LNCaP clone FGC (cell line): ENCODE measurements at regions not wholly inside any gene's neighbourhood (a gene's known extent, or its start where the extent isn't known, plus 50 kb on each side); places are given as distances from the start of the nearest gene placed in this dataset.

ENCODE experiments used
- DNase-seq: peaks from one replicate; pipeline ENCODE4 v3.0.0-alpha.2; 2011; ENCODE audit warnings: low read depth
- H3K4me3 ChIP-seq: 2 replicates; pipeline ENCODE4 v1.5.1; 2011; ENCODE audit warnings: mild to moderate bottlenecking, low read depth, low read length, control low read depth
- TF ChIP-seq, protein P1 (sequence below): IDR thresholded peaks from 2 replicates; pipeline ENCODE4 v1.5.1; 2012; ENCODE audit warnings: mild to moderate bottlenecking; ENCODE audit not compliant: control insufficient read depth, insufficient read depth; ENCODE audit errors: extremely low read depth

DNA sequence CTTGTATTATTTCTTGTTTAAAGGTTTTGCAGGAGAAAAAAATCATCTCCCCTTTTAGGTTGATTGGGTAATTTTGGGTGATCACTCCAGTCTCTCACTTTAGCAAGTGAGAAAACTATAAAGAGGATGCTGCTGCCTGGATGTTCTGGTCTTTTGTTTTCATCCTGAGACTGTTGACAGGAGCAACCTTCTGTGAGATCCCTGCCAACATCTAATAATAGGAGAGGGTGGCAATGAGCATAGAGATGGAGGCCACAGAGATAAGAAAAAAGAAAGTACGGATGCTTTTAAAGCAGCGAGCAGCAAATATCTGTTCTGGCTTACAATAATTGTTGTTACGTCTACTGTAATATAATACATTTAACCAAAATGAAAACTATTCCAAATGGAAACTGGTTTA is 293.6 kb upstream of the MTNR1B start:
- TF ChIP-seq, protein P1, sequence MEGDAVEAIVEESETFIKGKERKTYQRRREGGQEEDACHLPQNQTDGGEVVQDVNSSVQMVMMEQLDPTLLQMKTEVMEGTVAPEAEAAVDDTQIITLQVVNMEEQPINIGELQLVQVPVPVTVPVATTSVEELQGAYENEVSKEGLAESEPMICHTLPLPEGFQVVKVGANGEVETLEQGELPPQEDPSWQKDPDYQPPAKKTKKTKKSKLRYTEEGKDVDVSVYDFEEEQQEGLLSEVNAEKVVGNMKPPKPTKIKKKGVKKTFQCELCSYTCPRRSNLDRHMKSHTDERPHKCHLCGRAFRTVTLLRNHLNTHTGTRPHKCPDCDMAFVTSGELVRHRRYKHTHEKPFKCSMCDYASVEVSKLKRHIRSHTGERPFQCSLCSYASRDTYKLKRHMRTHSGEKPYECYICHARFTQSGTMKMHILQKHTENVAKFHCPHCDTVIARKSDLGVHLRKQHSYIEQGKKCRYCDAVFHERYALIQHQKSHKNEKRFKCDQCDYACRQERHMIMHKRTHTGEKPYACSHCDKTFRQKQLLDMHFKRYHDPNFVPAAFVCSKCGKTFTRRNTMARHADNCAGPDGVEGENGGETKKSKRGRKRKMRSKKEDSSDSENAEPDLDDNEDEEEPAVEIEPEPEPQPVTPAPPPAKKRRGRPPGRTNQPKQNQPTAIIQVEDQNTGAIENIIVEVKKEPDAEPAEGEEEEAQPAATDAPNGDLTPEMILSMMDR: no peak

DNA sequence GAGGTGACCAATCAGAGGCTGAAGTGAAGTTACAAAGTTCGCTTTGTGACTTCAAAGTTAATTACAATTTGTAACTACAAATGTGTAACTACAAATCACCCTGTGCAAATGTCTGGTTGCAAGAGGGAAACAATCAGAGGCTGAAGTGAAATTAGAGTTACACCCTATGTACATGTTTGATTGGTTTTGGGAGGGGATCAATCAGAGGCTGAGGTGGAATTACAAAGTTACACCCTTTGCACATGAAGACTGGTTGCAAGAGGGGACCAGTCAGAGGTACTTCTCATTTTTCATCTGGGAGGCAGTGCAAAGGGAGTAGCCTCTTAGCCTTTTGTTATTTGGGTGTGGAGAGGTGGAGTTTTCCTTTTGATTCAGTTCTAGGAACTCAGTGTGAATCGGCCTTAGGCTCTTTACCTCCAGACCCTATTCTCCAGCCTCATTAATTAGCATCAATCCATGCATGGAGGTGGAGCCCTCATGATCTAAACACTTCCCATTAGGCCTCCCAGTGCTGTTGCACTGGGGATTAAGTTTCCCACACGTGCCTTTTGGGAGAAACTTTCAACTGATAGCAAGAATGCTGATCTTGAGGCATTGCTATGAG is 291.3 kb upstream of the MTNR1B start:
- no peak for DNase-seq
- H3K4me3 ChIP-seq: no peak overlapping the region
- TF ChIP-seq, protein P1: no peak

More for the DNA sequence above, 293.6 kb upstream of the MTNR1B start:
- H3K4me3 ChIP-seq: no peak overlapping the region
- DNase-seq: no peak

DNA sequence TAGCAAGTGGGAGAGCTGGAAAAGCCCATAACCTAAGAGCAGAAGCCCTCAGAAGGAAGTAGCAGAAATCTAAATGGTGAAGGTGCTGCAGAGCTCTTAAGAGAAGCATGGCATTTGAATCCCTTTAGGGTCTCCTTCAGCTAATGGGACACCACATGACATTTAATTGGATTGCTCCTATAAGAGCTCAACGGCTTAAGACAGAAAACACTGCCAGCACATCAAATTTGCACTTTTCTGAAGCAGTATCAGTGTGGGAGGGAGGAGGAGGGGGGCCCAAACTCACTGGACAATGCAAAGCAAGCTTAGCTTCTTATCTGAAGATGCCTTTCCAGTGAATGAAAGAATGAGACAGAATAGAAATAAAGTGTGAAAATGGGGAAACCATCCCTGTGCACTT is 287.9 kb upstream of the MTNR1B start:
- H3K4me3 ChIP-seq: no peak overlapping the region
- TF ChIP-seq, protein P1: no peak
- no peak for DNase-seq

DNA sequence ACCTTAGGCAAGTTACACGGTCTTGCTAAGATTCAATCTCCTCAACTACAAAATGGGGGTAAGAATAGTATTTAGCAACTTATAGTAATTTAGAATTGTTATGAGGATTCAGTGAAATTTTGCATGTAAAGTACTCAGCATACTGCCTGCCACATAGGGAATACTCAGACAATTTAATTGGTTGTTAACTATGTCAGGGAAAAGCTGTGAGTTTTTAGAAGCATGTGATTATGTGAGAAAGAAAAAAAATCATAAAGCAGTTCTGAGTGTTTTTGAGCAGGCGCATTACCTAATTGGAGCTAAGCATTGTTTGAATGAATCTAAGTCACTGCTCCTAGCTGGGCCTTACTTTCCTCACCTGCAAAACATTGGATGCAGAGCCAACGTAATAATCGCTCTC is 287.3 kb upstream of the MTNR1B start:
- TF ChIP-seq, protein P1: no peak
- no peak for DNase-seq
- no peak overlapping the region for H3K4me3 ChIP-seq

DNA sequence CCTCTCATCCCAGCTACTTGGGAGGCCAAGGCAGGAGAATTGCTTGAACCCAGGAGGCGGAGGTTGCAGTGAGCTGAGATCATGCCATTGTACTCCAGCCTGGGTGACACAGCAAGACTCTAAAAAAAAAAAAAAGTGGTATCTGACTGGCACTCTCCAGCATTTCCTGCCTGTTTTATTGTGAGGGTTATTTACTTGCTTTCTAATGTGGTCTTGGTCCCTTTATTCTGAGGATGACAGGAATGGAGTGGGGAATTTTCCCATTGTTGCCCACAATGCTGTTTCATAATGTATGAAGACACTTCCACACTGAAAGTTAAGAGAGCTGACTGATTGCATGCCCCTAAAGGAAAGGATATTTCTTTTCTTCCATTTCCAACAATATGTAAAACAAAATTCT is 286.5 kb upstream of the MTNR1B start:
- no peak for DNase-seq
- no peak overlapping the region for H3K4me3 ChIP-seq
- TF ChIP-seq, protein P1: no peak

DNA sequence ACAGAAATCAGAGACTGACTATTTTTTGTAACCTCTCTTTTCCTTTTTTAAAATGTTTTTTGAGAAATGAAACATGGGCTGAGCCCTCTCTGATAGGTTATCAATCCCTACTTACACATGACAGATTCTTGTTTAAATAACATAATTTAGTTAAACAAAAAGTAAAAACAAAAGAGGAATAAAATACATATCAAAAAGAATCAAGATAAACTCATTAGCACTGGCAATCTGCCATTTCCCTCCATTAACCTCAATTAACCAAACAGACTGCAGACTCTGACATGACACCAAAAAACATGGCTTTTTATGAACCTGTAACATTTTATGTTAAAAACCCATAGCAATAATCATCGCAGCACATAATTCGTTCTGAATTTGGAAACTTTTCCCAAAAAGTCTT is 284.4 kb upstream of the MTNR1B start:
- no peak overlapping the region for H3K4me3 ChIP-seq
- DNase-seq: no peak
- TF ChIP-seq, protein P1: no peak

DNA sequence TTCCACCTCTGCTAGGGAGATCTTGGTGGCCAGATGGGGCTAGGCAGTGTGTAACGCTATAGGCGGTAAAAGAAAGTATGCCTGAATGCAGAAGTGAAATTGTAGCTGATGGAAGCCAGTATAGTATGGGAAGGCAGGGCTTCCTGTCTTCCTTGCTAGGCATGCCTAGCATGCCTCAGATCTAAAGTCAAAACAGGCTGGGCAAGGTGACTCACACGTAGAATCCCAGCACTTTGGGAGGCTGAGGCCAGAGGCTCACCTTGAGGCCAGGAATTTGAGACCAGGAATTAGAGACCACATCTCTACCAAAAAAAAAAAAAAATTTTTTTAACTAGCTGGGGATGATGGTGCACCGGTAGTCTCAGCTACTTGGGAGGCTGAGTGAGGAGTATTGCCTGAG is 281.7 kb upstream of the MTNR1B start:
- DNase-seq: no peak
- TF ChIP-seq, protein P1: no peak
- H3K4me3 ChIP-seq: no peak overlapping the region
